K562 (cell line): ENCODE measurements at regions not wholly inside any gene's neighbourhood (a gene's known extent, or its start where the extent isn't known, plus 50 kb on each side); places are given as distances from the start of the nearest gene placed in this dataset.

Experiments used
- MGA ChIP-seq: fragments of 450-650 bp; IDR thresholded peaks from 2 replicates; pipeline ENCODE4 v1.6.1; 2016; ENCODE audit warnings: mild to moderate bottlenecking, moderate library complexity
- NR2C2 ChIP-seq, 2 experiments: fragments of 200-800 bp in 1 of 2; sonication (Bioruptor generic) in 1 of 2; sonication (generic) in 1 of 2; formaldehyde crosslinking in 1 of 2; IDR thresholded peaks; 2 replicates each; pipeline versions ENCODE4 v1.6.1 to v1.8.0; 2016 to 2022; ENCODE audit warnings: mild to moderate bottlenecking in 1 of 2, missing compliant biosample characterization in 1 of 2, missing genetic modification characterization in 1 of 2, missing genetic modification reagents in 1 of 2
- TF ChIP-seq, protein P1 (sequence below), 2 experiments: fragments of 450-650 bp; IDR thresholded peaks; 2 replicates each; pipeline ENCODE4 v1.6.1; 2018; ENCODE audit warnings: mild to moderate bottlenecking in 2 of 2, low read depth in 1 of 2; ENCODE audit not compliant: partially characterized antibody in 2 of 2

DNA sequence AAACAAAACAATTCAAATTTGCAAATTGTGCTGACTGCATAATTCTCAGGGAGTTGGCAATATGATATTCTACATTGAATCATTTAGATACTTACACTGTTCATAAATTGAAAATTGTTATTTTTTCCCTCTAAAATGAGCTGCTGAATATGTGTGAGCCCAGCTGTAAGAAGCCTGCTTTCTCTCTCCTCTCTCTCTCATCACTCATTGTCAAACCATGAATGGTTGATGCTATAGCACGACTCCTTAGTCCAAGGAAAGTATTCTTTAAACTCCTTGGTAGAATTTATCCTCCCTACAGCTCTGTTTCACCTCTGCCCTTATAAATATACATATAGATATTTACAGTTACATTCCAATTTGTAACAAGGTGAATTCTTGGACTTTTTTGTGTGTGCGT is 116.4 kb upstream of the POU3F2 start (continued):
- TF ChIP-seq MGA (no peak), NR2C2 (CRISPR knock-in tag; IDR thresholded peaks at IDR 0.05) (no peak), NR2C2 (tag; IDR thresholded peaks at IDR 0.05) (no peak)
- TF ChIP-seq, protein P1, sequence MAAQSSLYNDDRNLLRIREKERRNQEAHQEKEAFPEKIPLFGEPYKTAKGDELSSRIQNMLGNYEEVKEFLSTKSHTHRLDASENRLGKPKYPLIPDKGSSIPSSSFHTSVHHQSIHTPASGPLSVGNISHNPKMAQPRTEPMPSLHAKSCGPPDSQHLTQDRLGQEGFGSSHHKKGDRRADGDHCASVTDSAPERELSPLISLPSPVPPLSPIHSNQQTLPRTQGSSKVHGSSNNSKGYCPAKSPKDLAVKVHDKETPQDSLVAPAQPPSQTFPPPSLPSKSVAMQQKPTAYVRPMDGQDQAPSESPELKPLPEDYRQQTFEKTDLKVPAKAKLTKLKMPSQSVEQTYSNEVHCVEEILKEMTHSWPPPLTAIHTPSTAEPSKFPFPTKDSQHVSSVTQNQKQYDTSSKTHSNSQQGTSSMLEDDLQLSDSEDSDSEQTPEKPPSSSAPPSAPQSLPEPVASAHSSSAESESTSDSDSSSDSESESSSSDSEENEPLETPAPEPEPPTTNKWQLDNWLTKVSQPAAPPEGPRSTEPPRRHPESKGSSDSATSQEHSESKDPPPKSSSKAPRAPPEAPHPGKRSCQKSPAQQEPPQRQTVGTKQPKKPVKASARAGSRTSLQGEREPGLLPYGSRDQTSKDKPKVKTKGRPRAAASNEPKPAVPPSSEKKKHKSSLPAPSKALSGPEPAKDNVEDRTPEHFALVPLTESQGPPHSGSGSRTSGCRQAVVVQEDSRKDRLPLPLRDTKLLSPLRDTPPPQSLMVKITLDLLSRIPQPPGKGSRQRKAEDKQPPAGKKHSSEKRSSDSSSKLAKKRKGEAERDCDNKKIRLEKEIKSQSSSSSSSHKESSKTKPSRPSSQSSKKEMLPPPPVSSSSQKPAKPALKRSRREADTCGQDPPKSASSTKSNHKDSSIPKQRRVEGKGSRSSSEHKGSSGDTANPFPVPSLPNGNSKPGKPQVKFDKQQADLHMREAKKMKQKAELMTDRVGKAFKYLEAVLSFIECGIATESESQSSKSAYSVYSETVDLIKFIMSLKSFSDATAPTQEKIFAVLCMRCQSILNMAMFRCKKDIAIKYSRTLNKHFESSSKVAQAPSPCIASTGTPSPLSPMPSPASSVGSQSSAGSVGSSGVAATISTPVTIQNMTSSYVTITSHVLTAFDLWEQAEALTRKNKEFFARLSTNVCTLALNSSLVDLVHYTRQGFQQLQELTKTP (IDR thresholded peaks at IDR 0.05; ENCODE audit: low read depth in 1 of 2, partially characterized antibody in 2 of 2) = no peak
- TF ChIP-seq, all 486 proteins: peak for 0
